Testis (tissue), 2 donors: ENCODE measurements at regions not wholly inside any gene's neighbourhood (a gene's known extent, or its start where the extent isn't known, plus 50 kb on each side); places are given as distances from the start of the nearest gene placed in this dataset.

Experiments used
- DNase-seq: peaks from one replicate; pipeline ENCODE4 v3.0.0-alpha.2; 2019
- H3K27ac ChIP-seq, 2 donors: fragments of 200-600 bp; sonication (generic); one replicate each; pipeline ENCODE4 v1.5.1; 2019
- H3K27me3 ChIP-seq: fragments of 200-600 bp; sonication (generic); one replicate; pipeline ENCODE4 v1.5.1; 2019
- H3K36me3 ChIP-seq: fragments of 200-600 bp; sonication (generic); one replicate; pipeline ENCODE4 v1.5.1; 2017; ENCODE audit warnings: low read depth; ENCODE audit errors: missing control alignments
- H3K4me1 ChIP-seq: fragments of 200-600 bp; sonication (generic); one replicate; pipeline ENCODE4 v1.5.1; 2019
- H3K4me3 ChIP-seq, 2 donors: fragments of 200-600 bp; sonication (generic); one replicate each; pipeline ENCODE4 v1.5.1; 2017 to 2019
- H3K9me3 ChIP-seq: fragments of 200-600 bp; sonication (generic); one replicate; pipeline ENCODE4 v1.5.1; 2017
- CTCF ChIP-seq, 3 experiments: fragments of 450-650 bp in 2 of 3; fragments of 200-600 bp in 1 of 3; sonication (generic) in 1 of 3; IDR thresholded peaks; one replicate each; pipeline ENCODE4 v1.5.1; 2016 to 2019; ENCODE audit warnings: antibody characterized with exemption in 3 of 3, mild to moderate bottlenecking in 2 of 3, moderate library complexity in 1 of 3
- POLR2A ChIP-seq: fragments of 450-650 bp; IDR thresholded peaks from one replicate; pipeline ENCODE4 v1.6.1; 2017; ENCODE audit warnings: antibody characterized with exemption, mild to moderate bottlenecking, moderate library complexity
- WGBS, 2 donors: methylation state at CpG; one replicate each; pipeline ENCODE4 v1.1.5; 2018; 5-methylcytosine and 5-hydroxymethylcytosine counted together
- intact Hi-C: fragments of 100-400 bp; cut with DNase I; formaldehyde crosslinking; loops from one replicate; pipeline ENCODE4 v1.15.1; 2023; ENCODE audit warnings: low total_unique reads

- Histone ChIP-seq H3K4me3 (no peak overlapping the region), H3K27ac (no peak overlapping the region), H3K27me3 (no peaks in the 10 kb centered on the region), H3K9me3 (no peaks in the 10 kb centered on the region), H3K36me3 (no peaks in the 10 kb centered on the region), H3K4me1 (no peaks in the 10 kb centered on the region)
- 82 to 91% methylated on average over 3 of the region's 3 CpGs for WGBS, 2 donors
- intact Hi-C loops = no loop called here
- DNase-seq = no peak
- TF ChIP-seq POLR2A (no peak), CTCF (IDR thresholded peaks at IDR 0.05) (no peak)
Observed at GRCh38 chr4:89519771-89520320, 212.2 kb upstream of the GPRIN3 start.

DNA sequence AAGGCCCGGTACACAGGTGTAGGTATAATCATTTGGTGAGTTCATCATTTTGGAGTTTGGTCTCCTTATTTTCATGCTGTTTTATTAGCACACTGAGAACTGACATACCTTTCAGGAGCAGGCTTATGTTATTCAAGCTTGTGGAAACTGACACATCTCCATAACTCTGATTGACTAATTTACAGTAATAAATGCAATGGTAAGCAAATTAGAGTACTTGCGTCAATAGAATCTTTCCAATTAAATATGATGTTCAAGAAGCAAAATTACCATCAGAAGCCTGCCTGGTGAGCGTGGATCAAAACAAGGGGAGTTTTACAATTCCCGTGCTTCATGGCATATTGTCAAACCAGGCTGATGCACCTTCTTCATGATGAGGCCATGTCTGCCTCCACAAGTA, 210.7 kb upstream of the GPRIN3 start:
- TF ChIP-seq CTCF (IDR thresholded peaks at IDR 0.05) = no peak
- no peak for TF ChIP-seq POLR2A
- no peak overlapping the region for H3K27ac ChIP-seq
- no peaks in the 10 kb centered on the region for H3K27me3 ChIP-seq
- H3K4me3 ChIP-seq = no peak overlapping the region
- no peaks in the 10 kb centered on the region for H3K4me1 ChIP-seq
- no peaks in the 10 kb centered on the region for H3K36me3 ChIP-seq
- no peak for DNase-seq
- H3K9me3 ChIP-seq = no peaks in the 10 kb centered on the region
- 94 to 95% methylated on average over 4 of the region's 4 CpGs for WGBS, 2 donors
- intact Hi-C loops = no loop called here

DNA sequence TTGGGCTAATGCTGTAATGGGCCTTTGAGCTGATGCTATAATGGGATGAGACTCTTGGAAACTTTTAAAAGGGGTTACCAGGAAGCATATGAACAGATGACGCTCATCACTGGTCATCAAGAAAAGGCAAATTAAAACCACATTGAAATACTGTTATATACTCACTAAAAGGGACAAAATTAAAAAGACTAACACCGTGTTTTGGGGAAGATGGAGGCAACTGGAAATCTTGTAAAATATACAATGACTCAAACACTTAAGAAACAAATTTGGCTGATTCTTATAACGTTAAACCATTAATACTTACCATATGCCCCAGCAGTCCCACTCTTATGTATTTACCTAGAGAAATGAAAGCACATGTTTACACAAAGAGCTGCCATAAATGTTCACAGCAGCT, 207.2 kb upstream of the GPRIN3 start:
- intact Hi-C loops = no loop called here
- H3K36me3 ChIP-seq = no peaks in the 10 kb centered on the region
- 89 to 92% methylated on average over 3 of the region's 3 CpGs for WGBS, 2 donors
- no peaks in the 10 kb centered on the region for H3K9me3 ChIP-seq
- no peak overlapping the region for H3K27ac ChIP-seq
- H3K4me1 ChIP-seq = no peaks in the 10 kb centered on the region
- TF ChIP-seq CTCF (IDR thresholded peaks at IDR 0.05) = no peak
- H3K27me3 ChIP-seq = no peaks in the 10 kb centered on the region
- no peak overlapping the region for H3K4me3 ChIP-seq
- DNase-seq = no peak

- whole genome bisulfite sequencing, 2 donors = 77 to 83% methylated on average over 7 of the region's 7 CpGs
- no peak overlapping the region for H3K27ac ChIP-seq
- H3K27me3 ChIP-seq = no peaks in the 10 kb centered on the region
- no peak for DNase-seq
- no peaks in the 10 kb centered on the region for H3K9me3 ChIP-seq
- H3K4me3 ChIP-seq = no peak overlapping the region
- no peaks in the 10 kb centered on the region for H3K4me1 ChIP-seq
- TF ChIP-seq POLR2A = no peak
- no peaks in the 10 kb centered on the region for H3K36me3 ChIP-seq
- intact Hi-C loops = no loop called here
Observed at GRCh38 chr4:89511776-89512175, 204.2 kb upstream of the GPRIN3 start.

DNA sequence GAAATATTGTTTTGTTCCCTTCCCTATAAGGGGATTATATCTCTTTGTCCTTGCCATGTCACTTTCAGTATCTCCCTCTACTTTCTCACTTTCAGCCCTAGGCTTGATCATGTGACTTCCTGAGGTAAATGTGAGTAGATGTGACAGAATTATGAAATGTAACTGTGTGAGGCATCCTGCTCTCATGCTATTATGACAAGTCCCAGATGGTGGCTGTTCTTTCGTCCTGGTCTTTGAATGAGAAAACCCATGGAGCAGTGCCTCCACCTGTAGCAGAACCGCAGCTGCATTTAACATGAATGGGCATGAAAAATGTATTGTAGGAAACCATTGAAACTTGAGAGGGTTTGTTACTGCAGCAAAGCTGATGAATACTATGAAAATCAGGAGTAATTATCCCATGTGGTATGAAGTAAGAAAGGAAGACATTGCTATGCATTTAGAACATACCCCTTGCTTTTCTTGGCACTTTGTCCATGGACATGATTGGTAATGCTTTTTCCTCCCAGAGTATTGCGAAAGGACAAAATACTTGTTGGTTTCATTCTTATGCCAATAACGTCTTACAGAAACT, 202.2 kb upstream of the GPRIN3 start:
- no peaks in the 10 kb centered on the region for H3K27me3 ChIP-seq
- no peak overlapping the region for H3K4me3 ChIP-seq
- intact Hi-C loops = no loop called here
- H3K27ac ChIP-seq = no peak overlapping the region
- no peaks in the 10 kb centered on the region for H3K36me3 ChIP-seq
- 73 to 75% methylated on average over 4 of the region's 4 CpGs for WGBS, 2 donors
- H3K9me3 ChIP-seq = no peaks in the 10 kb centered on the region
- no peak for DNase-seq
- TF ChIP-seq POLR2A (no peak), CTCF (IDR thresholded peaks at IDR 0.05) (no peak)
- H3K4me1 ChIP-seq = no peaks in the 10 kb centered on the region
